ENCODE measurements at regions not wholly inside any gene's neighbourhood (a gene's known extent, or its start where the extent isn't known, plus 50 kb on each side); places are given as distances from the start of the nearest gene placed in this dataset.

- Histone ChIP-seq H3K79me2 (ENCODE audit: control insufficient read depth, low read length) (no peaks in the 10 kb centered on the region), H3K4me1 (ENCODE audit: control insufficient read depth, low read length) (no peaks in the 10 kb centered on the region), H3K36me3 (ENCODE audit: control insufficient read depth, low read length) (no peaks in the 10 kb centered on the region), H3F3A (ENCODE audit: control insufficient read depth, insufficient read depth) (no peaks in the 10 kb centered on the region), H3K4me2 (ENCODE audit: low read length) (no peak overlapping the region), H3K27ac (ENCODE audit: low read depth, low read length) (no peak overlapping the region), H3K9me3 (ENCODE audit: control insufficient read depth, insufficient read depth, low read length) (peaks cover 3% of the 10 kb centered on the region; the same call in 1 of the 2 replicates), H4K20me1 (ENCODE audit: control insufficient read depth, insufficient read depth, low read depth, low read length) (no peaks in the 10 kb centered on the region), H3K27me3 (ENCODE audit: control insufficient read depth, low read length) (no peaks in the 10 kb centered on the region), H3K4me3 (ENCODE audit: low read length) (no peak overlapping the region), H3K9me2 (replicated peaks; ENCODE audit: control insufficient read depth, low read length) (no peaks in the 10 kb centered on the region)
- TF ChIP-seq EZH2phosphoT487 (IDR thresholded peaks at IDR 0.05; ENCODE audit: borderline replicate concordance, low read length), result no peak
- TF ChIP-seq, protein P1, sequence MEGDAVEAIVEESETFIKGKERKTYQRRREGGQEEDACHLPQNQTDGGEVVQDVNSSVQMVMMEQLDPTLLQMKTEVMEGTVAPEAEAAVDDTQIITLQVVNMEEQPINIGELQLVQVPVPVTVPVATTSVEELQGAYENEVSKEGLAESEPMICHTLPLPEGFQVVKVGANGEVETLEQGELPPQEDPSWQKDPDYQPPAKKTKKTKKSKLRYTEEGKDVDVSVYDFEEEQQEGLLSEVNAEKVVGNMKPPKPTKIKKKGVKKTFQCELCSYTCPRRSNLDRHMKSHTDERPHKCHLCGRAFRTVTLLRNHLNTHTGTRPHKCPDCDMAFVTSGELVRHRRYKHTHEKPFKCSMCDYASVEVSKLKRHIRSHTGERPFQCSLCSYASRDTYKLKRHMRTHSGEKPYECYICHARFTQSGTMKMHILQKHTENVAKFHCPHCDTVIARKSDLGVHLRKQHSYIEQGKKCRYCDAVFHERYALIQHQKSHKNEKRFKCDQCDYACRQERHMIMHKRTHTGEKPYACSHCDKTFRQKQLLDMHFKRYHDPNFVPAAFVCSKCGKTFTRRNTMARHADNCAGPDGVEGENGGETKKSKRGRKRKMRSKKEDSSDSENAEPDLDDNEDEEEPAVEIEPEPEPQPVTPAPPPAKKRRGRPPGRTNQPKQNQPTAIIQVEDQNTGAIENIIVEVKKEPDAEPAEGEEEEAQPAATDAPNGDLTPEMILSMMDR (IDR thresholded peaks at IDR 0.05; ENCODE audit: low read depth, low read length, poor library complexity, severe bottlenecking), result no peak
Measured at GRCh38 chr16:59686405-59686804, 952.3 kb upstream of the GOT2 start.

GRCh38 chr16:59684911-59685310 is 950.8 kb upstream of the GOT2 start:
- H3K79me2 ChIP-seq (ENCODE audit: control insufficient read depth, low read length), result no peaks in the 10 kb centered on the region
- H3K9me2 ChIP-seq (replicated peaks; ENCODE audit: control insufficient read depth, low read length), result no peaks in the 10 kb centered on the region
- no peaks in the 10 kb centered on the region for H4K20me1 ChIP-seq (ENCODE audit: control insufficient read depth, insufficient read depth, low read depth, low read length)
- no peaks in the 10 kb centered on the region for H3F3A ChIP-seq (ENCODE audit: control insufficient read depth, insufficient read depth)
- no peak overlapping the region for H3K4me2 ChIP-seq (ENCODE audit: low read length)
- H3K4me3 ChIP-seq (ENCODE audit: low read length), result no peak overlapping the region
- peaks cover 3% of the 10 kb centered on the region; the same call in 1 of the 2 replicates for H3K9me3 ChIP-seq (ENCODE audit: control insufficient read depth, insufficient read depth, low read length)
- H3K27me3 ChIP-seq (ENCODE audit: control insufficient read depth, low read length), result no peaks in the 10 kb centered on the region
- H3K36me3 ChIP-seq (ENCODE audit: control insufficient read depth, low read length), result no peaks in the 10 kb centered on the region
- TF ChIP-seq, protein P1 (IDR thresholded peaks at IDR 0.05; ENCODE audit: low read depth, low read length, poor library complexity, severe bottlenecking), result no peak
- TF ChIP-seq EZH2phosphoT487 (IDR thresholded peaks at IDR 0.05; ENCODE audit: borderline replicate concordance, low read length), result no peak
- no peaks in the 10 kb centered on the region for H3K4me1 ChIP-seq (ENCODE audit: control insufficient read depth, low read length)
- no peak overlapping the region for H3K27ac ChIP-seq (ENCODE audit: low read depth, low read length)

GRCh38 chr16:59683709-59684108 is 949.6 kb upstream of the GOT2 start:
- no peak for TF ChIP-seq EZH2phosphoT487 (IDR thresholded peaks at IDR 0.05; ENCODE audit: borderline replicate concordance, low read length)
- TF ChIP-seq, protein P1 (IDR thresholded peaks at IDR 0.05; ENCODE audit: low read depth, low read length, poor library complexity, severe bottlenecking), result no peak
- H3K4me2 ChIP-seq (ENCODE audit: low read length), result no peak overlapping the region

More at GRCh38 chr16:59683709-59684108, 949.6 kb upstream of the GOT2 start:
- H3K4me3 ChIP-seq (ENCODE audit: low read length), result no peak overlapping the region
- no peaks in the 10 kb centered on the region for H4K20me1 ChIP-seq (ENCODE audit: control insufficient read depth, insufficient read depth, low read depth, low read length)
- H3K36me3 ChIP-seq (ENCODE audit: control insufficient read depth, low read length), result no peaks in the 10 kb centered on the region
- no peaks in the 10 kb centered on the region for H3K27me3 ChIP-seq (ENCODE audit: control insufficient read depth, low read length)
- H3K4me1 ChIP-seq (ENCODE audit: control insufficient read depth, low read length), result no peaks in the 10 kb centered on the region
- H3F3A ChIP-seq (ENCODE audit: control insufficient read depth, insufficient read depth), result no peaks in the 10 kb centered on the region
- no peaks in the 10 kb centered on the region for H3K79me2 ChIP-seq (ENCODE audit: control insufficient read depth, low read length)
- peaks cover 3% of the 10 kb centered on the region; the same call in 1 of the 2 replicates for H3K9me3 ChIP-seq (ENCODE audit: control insufficient read depth, insufficient read depth, low read length)
- H3K9me2 ChIP-seq (replicated peaks; ENCODE audit: control insufficient read depth, low read length), result no peaks in the 10 kb centered on the region
- H3K27ac ChIP-seq (ENCODE audit: low read depth, low read length), result no peak overlapping the region

All from DOHH2 (cell line).